ENCODE measurements at regions not wholly inside any gene's neighbourhood (a gene's known extent, or its start where the extent isn't known, plus 50 kb on each side); places are given as distances from the start of the nearest gene placed in this dataset.

- no peak for DNase-seq
These were observed 200.1 kb downstream of the BMP7 start for GRCh38 chr20:57066126-57066900.

GRCh38 chr20:57069442-57069841 lies 197.0 kb downstream of the BMP7 start:
- no peak for DNase-seq

- no peak for DNase-seq
These were observed 196.1 kb downstream of the BMP7 start for GRCh38 chr20:57070296-57070695.

GRCh38 chr20:57071283-57071731 lies 195.1 kb downstream of the BMP7 start:
- DNase-seq, result no peak

- no peak for DNase-seq
These were observed 194.4 kb downstream of the BMP7 start for GRCh38 chr20:57071954-57072583.

- DNase-seq, result no peak
These were observed 193.0 kb downstream of the BMP7 start for GRCh38 chr20:57073402-57073801.

- no peak for DNase-seq
These were observed 192.1 kb downstream of the BMP7 start for GRCh38 chr20:57074386-57074785.

GRCh38 chr20:57075181-57075580 lies 191.3 kb downstream of the BMP7 start:
- DNase-seq, result no peak

- DNase-seq, result no peak
These were observed 190.8 kb downstream of the BMP7 start for GRCh38 chr20:57075603-57076002.

GRCh38 chr20:57076152-57076652 lies 190.2 kb downstream of the BMP7 start:
- no peak for DNase-seq

GRCh38 chr20:57076951-57077350 lies 189.5 kb downstream of the BMP7 start:
- no peak for DNase-seq

- no peak for DNase-seq
These were observed 188.3 kb downstream of the BMP7 start for GRCh38 chr20:57078116-57078515.

- DNase-seq, result no peak
These were observed 187.1 kb downstream of the BMP7 start for GRCh38 chr20:57079031-57080005.

GRCh38 chr20:57080796-57081195 lies 185.6 kb downstream of the BMP7 start:
- DNase-seq, result no peak

- DNase-seq, result no peak
These were observed 184.0 kb downstream of the BMP7 start for GRCh38 chr20:57082357-57082945.

- no peak for DNase-seq
These were observed 183.4 kb downstream of the BMP7 start for GRCh38 chr20:57083072-57083471.

GRCh38 chr20:57086066-57086465 lies 180.4 kb downstream of the BMP7 start:
- no peak for DNase-seq

GRCh38 chr20:57087102-57087501 lies 179.3 kb downstream of the BMP7 start:
- DNase-seq, result no peak

GRCh38 chr20:57087705-57088104 lies 178.7 kb downstream of the BMP7 start:
- no peak for DNase-seq

- no peak for DNase-seq
These were observed 178.0 kb downstream of the BMP7 start for GRCh38 chr20:57088436-57088835.

GRCh38 chr20:57089699-57090144 lies 176.7 kb downstream of the BMP7 start:
- peak; percentile 81 for DNase-seq

Data from femur (tissue), 1 donor.